HG03469 (cell line): ENCODE measurements at regions not wholly inside any gene's neighbourhood (a gene's known extent, or its start where the extent isn't known, plus 50 kb on each side); places are given as distances from the start of the nearest gene placed in this dataset.
"Not testable (repeated sequence)": the region's sequence is repeated elsewhere in the genome, so short reads cannot be mapped to it uniquely, and the experiment has no call there.

Source experiments
- ATAC-seq: cut with Tn5 transposase; IDR thresholded peaks from one replicate; pipeline ENCODE4 v1.9.1; 2021; ENCODE audit warnings: mild to moderate bottlenecking, moderate library complexity, moderate number of reproducible peaks; ENCODE audit not compliant: unreplicated experiment

DNA sequence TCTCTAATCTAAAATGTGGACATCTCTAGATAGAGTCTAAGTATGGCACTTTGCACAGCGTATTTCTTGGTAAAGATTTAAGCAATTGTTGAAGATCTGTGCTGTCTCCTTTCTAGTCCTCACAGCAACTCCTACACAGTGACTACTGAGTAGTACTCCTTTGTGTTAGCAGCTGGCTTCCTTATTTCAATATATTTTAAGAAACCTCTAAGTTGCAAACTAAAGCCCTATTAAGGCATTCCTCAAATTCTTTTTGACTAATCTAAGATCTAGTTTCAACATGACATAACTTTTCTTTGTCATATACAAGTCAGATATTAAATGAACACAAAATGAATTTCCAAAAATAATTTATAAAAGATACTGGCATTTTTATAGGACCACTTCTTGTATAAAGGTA is 121.8 kb upstream of the DNAJC10 start:
- ATAC-seq: no peak

DNA sequence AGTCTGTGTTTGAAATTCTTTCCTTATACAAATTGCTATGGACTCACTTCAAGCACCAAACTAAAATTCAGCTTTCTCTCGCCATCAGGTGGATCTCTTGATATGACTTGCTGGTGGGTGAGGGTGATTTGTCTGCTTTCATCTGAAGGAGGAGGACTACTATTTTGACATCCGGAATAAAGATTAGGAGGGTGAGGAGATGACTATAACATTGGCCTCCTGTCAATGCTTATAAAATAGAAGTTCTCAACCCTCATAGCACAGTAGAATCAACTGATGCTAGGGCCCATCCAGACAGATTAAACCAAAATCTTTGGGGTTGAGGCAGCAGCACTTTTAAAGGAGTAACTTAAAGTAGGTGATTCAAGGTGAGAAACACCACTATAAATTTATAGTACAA is 120.4 kb upstream of the DNAJC10 start:
- ATAC-seq: no peak

- no peak for ATAC-seq
Measured at GRCh38 chr2:182597570-182598295, 118.3 kb upstream of the DNAJC10 start.

GRCh38 chr2:182598626-182599025 is 117.4 kb upstream of the DNAJC10 start:
- no peak for ATAC-seq

GRCh38 chr2:182605166-182605565 is 110.9 kb upstream of the DNAJC10 start:
- no peak for ATAC-seq

DNA sequence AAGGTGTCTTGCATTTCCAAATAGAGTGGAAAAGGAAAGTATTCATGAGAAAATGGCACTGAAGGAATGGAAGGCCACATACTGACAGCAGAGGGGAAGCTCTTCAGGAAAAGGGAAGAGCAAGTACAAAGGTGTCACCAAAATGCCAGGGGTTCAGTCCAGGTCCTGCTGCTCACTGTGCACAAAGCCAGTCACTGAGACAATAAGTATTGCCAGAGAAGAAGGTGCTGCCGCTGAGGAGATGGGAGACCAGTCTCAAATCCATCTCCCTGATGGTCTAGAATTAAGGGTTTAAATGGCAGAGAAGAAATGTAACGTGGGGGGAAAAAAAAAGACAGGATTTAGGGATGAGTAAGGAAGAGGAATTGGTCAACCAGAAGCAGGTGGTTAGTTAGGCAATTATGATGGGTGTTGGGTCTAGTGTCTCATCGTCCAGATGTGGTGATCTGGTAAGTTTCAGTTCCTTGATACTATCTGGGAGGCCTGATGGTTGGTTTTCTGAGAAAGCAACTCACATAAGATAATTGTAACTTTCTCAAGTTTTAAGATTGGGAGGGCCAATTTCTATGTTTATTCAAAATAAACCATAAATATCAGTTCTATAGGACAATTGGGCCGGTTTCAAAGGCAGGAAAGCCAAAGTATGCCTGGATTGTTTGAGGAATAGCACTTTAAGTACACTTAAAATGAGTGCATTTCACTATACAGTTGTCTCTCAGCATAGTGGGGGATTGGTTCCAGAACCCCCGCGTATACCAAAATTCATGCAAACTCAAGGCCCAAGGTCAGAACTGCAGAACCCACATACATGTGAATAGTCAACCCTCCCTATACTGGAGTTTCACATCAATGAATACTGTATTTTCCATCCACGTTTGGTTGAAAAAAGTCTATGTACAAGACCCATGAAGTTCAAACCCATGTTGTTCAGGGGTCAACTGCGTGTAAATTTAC is 109.1 kb upstream of the DNAJC10 start:
- no peak for ATAC-seq

DNA sequence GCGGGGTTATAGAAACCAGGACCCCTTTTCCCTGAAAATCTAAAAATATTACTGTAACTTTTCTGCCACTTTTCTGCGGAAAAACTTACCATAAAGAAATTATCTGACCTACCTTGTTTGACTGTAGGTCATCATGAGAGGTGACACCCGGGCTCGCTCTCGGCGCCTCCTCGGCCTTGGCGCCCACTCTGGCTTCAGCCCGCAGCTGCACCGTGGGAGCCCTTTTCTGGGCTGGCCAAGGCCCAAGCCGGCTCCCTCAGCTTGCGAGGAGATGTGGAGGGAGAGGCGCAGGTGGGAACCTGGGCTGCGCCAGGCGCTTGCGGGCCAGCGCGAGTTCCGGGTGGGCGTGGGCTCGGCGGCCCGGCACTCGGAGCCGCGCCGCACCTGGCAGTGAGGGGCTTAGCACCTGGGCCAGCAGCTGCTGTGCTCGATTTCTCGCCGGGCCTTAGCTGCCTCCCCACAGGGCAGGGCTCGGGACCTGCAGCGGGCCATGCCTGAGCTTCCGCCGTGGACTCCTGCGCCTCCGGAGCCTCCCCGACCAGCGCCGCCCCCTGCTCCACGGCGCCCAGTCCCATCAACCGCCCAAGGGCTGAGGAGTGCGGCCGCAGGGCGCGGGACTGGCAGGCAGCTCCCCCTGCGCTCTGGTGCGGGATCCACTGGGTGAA is 107.7 kb upstream of the DNAJC10 start:
- ATAC-seq: no peak

DNA sequence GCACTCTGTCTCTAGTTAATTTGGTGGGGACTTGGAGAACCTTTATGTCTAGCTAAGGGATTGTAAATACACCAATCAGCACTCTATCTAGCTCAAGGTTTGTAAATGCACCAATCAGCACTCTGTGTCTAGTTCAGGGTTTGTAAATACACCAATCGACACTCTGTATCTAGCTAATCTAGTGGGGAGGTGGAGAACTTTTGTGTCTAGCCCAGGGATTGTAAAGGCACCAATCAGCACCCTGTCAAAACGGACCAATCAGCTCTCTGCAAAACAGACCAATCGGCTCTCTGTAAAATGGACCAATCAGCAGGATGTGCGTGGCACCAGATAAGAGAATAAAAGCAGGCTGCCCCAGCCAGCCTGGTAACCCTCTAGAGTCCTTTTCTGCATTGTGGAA is 107.1 kb upstream of the DNAJC10 start:
- ATAC-seq: not testable (repeated sequence)

GRCh38 chr2:182610231-182610630 is 105.8 kb upstream of the DNAJC10 start:
- no peak for ATAC-seq

DNA sequence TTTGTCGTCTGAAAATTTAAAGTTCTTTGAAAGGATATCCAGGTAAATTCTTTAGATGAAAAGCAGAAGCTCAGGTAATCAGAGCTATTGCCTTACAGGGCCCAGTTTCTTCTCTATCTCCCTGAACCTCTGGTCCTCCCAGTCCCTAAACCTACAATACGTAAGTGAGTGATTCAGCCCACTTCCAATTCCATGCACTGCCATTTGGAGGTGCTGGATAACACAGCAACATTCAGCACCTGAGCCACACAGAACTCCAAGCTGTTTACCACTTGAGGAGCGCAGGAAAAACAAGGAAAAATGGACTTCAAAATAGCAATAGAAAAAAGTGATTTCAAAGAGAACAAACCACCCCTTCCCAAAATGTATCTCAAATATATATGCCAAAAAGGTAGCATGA is 105.0 kb upstream of the DNAJC10 start:
- ATAC-seq: no peak

DNA sequence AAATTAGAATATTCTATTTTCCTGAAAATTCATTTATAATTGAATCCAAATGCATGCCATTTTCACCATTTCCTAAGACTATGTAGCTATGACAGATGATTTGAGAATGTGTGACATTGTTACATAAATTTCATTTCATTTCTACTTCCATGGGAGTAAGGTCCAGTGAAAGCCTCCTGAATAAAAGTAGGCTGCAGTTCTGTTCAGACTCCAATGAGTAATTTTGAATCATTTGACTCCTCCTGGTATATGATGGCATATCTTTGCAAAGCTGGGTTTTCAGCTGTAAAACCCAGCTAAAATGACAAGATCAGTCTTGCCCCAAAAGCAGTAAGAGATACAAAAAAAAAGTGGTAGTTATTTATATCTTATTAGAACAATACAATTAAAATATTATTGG is 101.0 kb upstream of the DNAJC10 start:
- ATAC-seq: no peak

GRCh38 chr2:182616471-182617393 is 99.3 kb upstream of the DNAJC10 start:
- no peak for ATAC-seq

DNA sequence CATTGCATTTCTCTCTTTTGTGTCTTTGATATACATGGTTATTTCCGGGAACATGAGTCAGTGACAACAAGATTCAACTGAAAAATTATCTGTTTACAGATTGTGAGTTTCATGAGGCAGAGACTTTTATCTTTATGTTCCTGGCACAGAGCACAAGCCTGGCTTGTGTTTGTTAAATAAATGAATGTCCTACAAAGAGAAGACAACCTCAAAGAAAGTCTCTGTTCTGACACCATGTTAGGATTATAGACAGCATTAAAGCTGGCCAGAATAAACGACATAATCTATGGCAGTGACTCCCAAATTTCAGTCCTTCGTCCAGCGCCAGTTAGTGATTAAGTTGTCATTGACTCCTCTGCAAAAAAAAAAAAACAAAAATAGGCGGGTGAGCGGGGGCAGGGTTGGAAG is 97.4 kb upstream of the DNAJC10 start:
- ATAC-seq: no peak

DNA sequence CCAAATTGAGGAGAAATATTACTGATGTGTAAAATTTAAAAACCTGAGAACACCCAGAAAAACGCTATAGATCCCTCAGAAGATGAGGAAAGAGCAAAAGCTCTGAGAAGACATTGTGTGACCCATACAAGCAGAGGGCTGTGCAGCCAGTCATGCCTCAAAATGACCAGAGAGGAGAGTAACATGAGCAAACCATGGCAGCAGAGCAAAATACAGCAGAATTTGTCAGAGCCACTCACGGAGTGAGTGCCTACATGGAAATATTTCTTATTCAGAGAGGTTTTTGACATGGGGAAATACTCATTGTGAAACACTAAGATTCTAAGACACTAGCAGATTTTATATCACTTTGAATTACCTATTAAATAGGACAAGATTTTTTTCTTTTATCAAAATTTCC is 96.8 kb upstream of the DNAJC10 start:
- no peak for ATAC-seq

GRCh38 chr2:182621191-182621590 is 94.9 kb upstream of the DNAJC10 start:
- ATAC-seq: no peak

- ATAC-seq: no peak
Measured at GRCh38 chr2:182621810-182622209, 94.2 kb upstream of the DNAJC10 start.

- no peak for ATAC-seq
Measured at GRCh38 chr2:182622231-182622630, 93.8 kb upstream of the DNAJC10 start.

- ATAC-seq: no peak
Measured at GRCh38 chr2:182625814-182626213, 90.2 kb upstream of the DNAJC10 start.

- ATAC-seq: no peak
Measured at GRCh38 chr2:182628916-182629315, 87.1 kb upstream of the DNAJC10 start.

DNA sequence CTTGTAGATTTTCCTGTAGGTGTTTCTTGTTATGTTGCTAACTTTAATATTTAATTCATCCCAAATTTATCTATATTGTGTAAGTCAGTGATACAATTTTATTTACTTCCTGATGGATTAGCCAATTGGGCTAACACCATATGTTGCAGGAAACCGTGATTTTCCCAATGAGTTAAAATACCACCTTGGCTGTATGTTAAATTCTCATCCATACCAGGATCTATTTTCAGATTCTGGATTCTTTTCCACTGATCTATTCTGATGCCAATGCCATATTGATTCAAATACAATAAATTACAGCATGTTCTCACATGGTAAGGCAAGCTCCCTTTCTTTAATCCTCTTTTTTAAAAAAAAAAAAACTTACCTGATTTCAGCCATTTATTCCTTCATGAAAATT is 85.8 kb upstream of the DNAJC10 start:
- no peak for ATAC-seq
